HCT116 (cell line): ENCODE measurements at regions not wholly inside any gene's neighbourhood (a gene's known extent, or its start where the extent isn't known, plus 50 kb on each side); places are given as distances from the start of the nearest gene placed in this dataset.

Source experiments
- ATAC-seq: fragments of 200-7000 bp; cut with Tn5 transposase; 2 replicates; pipeline ENCODE4 v1.9.1; 2020; ENCODE audit warnings: mild to moderate bottlenecking, moderate library complexity
- BruUV-seq: library from RNA; stranded (reverse); fragments of 400-500 nt; replicated peaks from 2 replicates; lab custom pipeline; 2021; lab: Mats Ljungman, UMichigan
- CTCF ChIA-PET: fragments of 300-600 bp; sonication (Branson Sonifier 250); formaldehyde crosslinking; loops from one replicate; lab custom pipeline; 2021; ENCODE audit warnings: antibody characterized with exemption; lab: Charles Lee
- POLR2A ChIA-PET: fragments of 300-600, 350-600 bp; sonication (Branson Sonifier 250); formaldehyde crosslinking; loops from one replicate; lab custom pipeline; 2021; ENCODE audit warnings: antibody characterized with exemption; lab: Charles Lee
- RAD21 ChIA-PET, 2 experiments: fragments of 300-600 bp; sonication (Branson Sonifier 250); formaldehyde crosslinking; loops; one replicate each; lab custom pipeline; 2023; ENCODE audit warnings: low total read pairs in 2 of 2; ENCODE audit not compliant: uncharacterized antibody in 2 of 2, unreplicated experiment in 2 of 2, low non-redundant PET in 1 of 2; lab: Charles Lee
- DNase-seq: peaks from one replicate; pipeline ENCODE4 v3.0.0-alpha.2; 2010; ENCODE audit warnings: low read depth, low spot score
- H2AFZ ChIP-seq: fragments of 200-600 bp; shearing (Covaris generic), sonication (generic); 2 replicates; pipeline ENCODE4 v1.6.1; 2017; ENCODE audit warnings: low read depth, mixed run types, mixed read lengths, antibody characterized with exemption, low read length; ENCODE audit not compliant: poor library complexity, severe bottlenecking
- H3K27ac ChIP-seq: 2 replicates; pipeline ENCODE4 v1.5.1; 2012; ENCODE audit warnings: low read depth, low read length
- H3K27me3 ChIP-seq: fragments of 200-600 bp; sonication (generic); 2 replicates; pipeline ENCODE4 v1.6.1; 2016; ENCODE audit warnings: mixed run types, low read length, mixed read lengths; ENCODE audit not compliant: insufficient read depth
- H3K36me3 ChIP-seq, 2 experiments: fragments of 200-500 bp in 1 of 2; fragments of 200-600 bp in 1 of 2; sonication (Bioruptor generic) in 1 of 2; sonication (generic) in 1 of 2; 2 replicates each; pipeline versions ENCODE4 v1.5.1 to v1.6.1; 2014 to 2016; ENCODE audit warnings: low read length in 2 of 2, inconsistent platforms in 1 of 2, mixed read lengths in 1 of 2, mixed run types in 1 of 2; ENCODE audit not compliant: insufficient read depth in 2 of 2, control insufficient read depth in 1 of 2
- H3K4me1 ChIP-seq, 2 experiments: fragments of 200-600 bp in 1 of 2; sonication (generic) in 1 of 2; 2 replicates each; pipeline versions ENCODE4 v1.5.1 to v1.6.1; 2012 to 2017; ENCODE audit warnings: low read length in 2 of 2, inconsistent platforms in 1 of 2, mild to moderate bottlenecking in 1 of 2, mixed read lengths in 1 of 2, mixed run types in 1 of 2, moderate library complexity in 1 of 2; ENCODE audit not compliant: insufficient read depth in 2 of 2, control insufficient read depth in 1 of 2
- H3K4me2 ChIP-seq: fragments of 200-600 bp; sonication (generic); 2 replicates; pipeline ENCODE4 v1.6.1; 2017; ENCODE audit warnings: mixed run types, low read length, mixed read lengths
- H3K4me3 ChIP-seq, 2 experiments: fragments of 200-600 bp in 1 of 2; sonication (generic) in 1 of 2; replicated peaks in 1 of 2; 2 replicates each; pipeline ENCODE4 v1.5.1; 2011 to 2016; ENCODE audit warnings: low read length in 2 of 2, control low read depth in 1 of 2, low read depth in 1 of 2, mild to moderate bottlenecking in 1 of 2, mixed read lengths in 1 of 2, mixed run types in 1 of 2
- H3K79me2 ChIP-seq: fragments of 200-600 bp; sonication (generic); 2 replicates; pipeline ENCODE4 v1.6.1; 2017; ENCODE audit warnings: mild to moderate bottlenecking, mixed run types, low read length, moderate library complexity, mixed read lengths; ENCODE audit not compliant: insufficient read depth
- H3K9ac ChIP-seq: fragments of 200-600 bp; sonication (generic); 2 replicates; pipeline ENCODE4 v1.6.1; 2016; ENCODE audit warnings: low read length, mixed read lengths
- H3K9me2 ChIP-seq: fragments of 200-600 bp; sonication (generic), shearing (Covaris generic); 2 replicates; pipeline ENCODE4 v1.6.1; 2017; ENCODE audit warnings: mixed run types, mild to moderate bottlenecking, moderate library complexity; ENCODE audit not compliant: insufficient read depth
- H3K9me3 ChIP-seq, 2 experiments: fragments of 200-500 bp in 1 of 2; fragments of 200-600 bp in 1 of 2; sonication (Bioruptor generic) in 1 of 2; sonication (generic) in 1 of 2; 2 replicates each; pipeline ENCODE4 v1.6.1; 2014 to 2017; ENCODE audit warnings: low read length in 2 of 2, mixed read lengths in 2 of 2, inconsistent platforms in 1 of 2, low read depth in 1 of 2, mild to moderate bottlenecking in 1 of 2, mixed run types in 1 of 2, moderate library complexity in 1 of 2; ENCODE audit not compliant: control insufficient read depth in 1 of 2, insufficient read depth in 1 of 2
- H4K20me1 ChIP-seq: fragments of 200-600 bp; sonication (generic), shearing (Covaris generic); 2 replicates; pipeline ENCODE4 v1.6.1; 2017; ENCODE audit warnings: mixed run types, mild to moderate bottlenecking, moderate library complexity; ENCODE audit not compliant: insufficient read depth
- CBX3 ChIP-seq: IDR thresholded peaks from 2 replicates; pipeline ENCODE4 v1.6.1; 2012; ENCODE audit warnings: low read depth
- CEBPB ChIP-seq: IDR thresholded peaks from 2 replicates; pipeline ENCODE4 v1.6.1; 2012; ENCODE audit warnings: low read depth
- EGR1 ChIP-seq: IDR thresholded peaks from 2 replicates; pipeline ENCODE4 v1.6.1; 2012; ENCODE audit warnings: low read depth
- ELF1 ChIP-seq: IDR thresholded peaks from 2 replicates; pipeline ENCODE4 v1.6.1; 2012; ENCODE audit warnings: low read depth, borderline replicate concordance
- JUND ChIP-seq: IDR thresholded peaks from 2 replicates; pipeline ENCODE4 v1.6.1; 2012
- MAX ChIP-seq: IDR thresholded peaks from 2 replicates; pipeline ENCODE4 v1.6.1; 2012
- POLR2A ChIP-seq: IDR thresholded peaks from 2 replicates; pipeline ENCODE4 v1.7.0; 2011; ENCODE audit warnings: borderline replicate concordance; ENCODE audit not compliant: insufficient read depth, insufficient read length; ENCODE audit errors: extremely low read depth
- POLR2AphosphoS5 ChIP-seq: IDR thresholded peaks from 2 replicates; pipeline ENCODE4 v1.6.1; 2011; ENCODE audit warnings: mild to moderate bottlenecking, low read depth, low read length, moderate library complexity
- RAD21 ChIP-seq: IDR thresholded peaks from 2 replicates; pipeline ENCODE4 v1.6.1; 2012; ENCODE audit warnings: low read depth, mild to moderate bottlenecking
- REST ChIP-seq: IDR thresholded peaks from 2 replicates; pipeline ENCODE4 v1.6.1; 2012; ENCODE audit warnings: low read depth
- SP1 ChIP-seq: IDR thresholded peaks from 2 replicates; pipeline ENCODE4 v1.6.1; 2012; ENCODE audit warnings: low read depth
- SRF ChIP-seq: IDR thresholded peaks from 2 replicates; pipeline ENCODE4 v1.6.1; 2012; ENCODE audit warnings: low read depth
- TCF7L2 ChIP-seq: IDR thresholded peaks from 2 replicates; pipeline ENCODE4 v1.7.0; 2011; ENCODE audit warnings: borderline replicate concordance, inconsistent platforms; ENCODE audit not compliant: insufficient read depth, insufficient read length; ENCODE audit errors: extremely low read depth
- ZFX ChIP-seq: fragments of 450-650 bp; IDR thresholded peaks from 2 replicates; pipeline ENCODE4 v1.6.1; 2017
- ZNF274 ChIP-seq: fragments of 200-500 bp; sonication (Bioruptor generic); IDR thresholded peaks from 2 replicates; pipeline ENCODE4 v1.6.1; 2014; ENCODE audit warnings: mild to moderate bottlenecking, low read depth, low read length, inconsistent platforms
- intact Hi-C: fragments of 100-400 bp; cut with micrococcal nuclease; formaldehyde crosslinking; loops from 2 replicates; pipeline ENCODE4 v1.10.0; 2022
- TF ChIP-seq, protein P1 (sequence below), 3 experiments: fragments of 200-600 bp in 1 of 3; sonication (generic) in 1 of 3; IDR thresholded peaks in 2 of 3; conservative IDR thresholded peaks in 1 of 3; 2 replicates each; pipeline ENCODE4 v1.5.1; 2012 to 2017; ENCODE audit warnings: low read depth in 2 of 3, low read length in 2 of 3, antibody characterized with exemption in 1 of 3, borderline replicate concordance in 1 of 3, control low read depth in 1 of 3, mild to moderate bottlenecking in 1 of 3, mixed read lengths in 1 of 3, mixed run types in 1 of 3, moderate library complexity in 1 of 3; ENCODE audit not compliant: insufficient read depth in 1 of 3
- TF ChIP-seq, protein P2 (sequence below): IDR thresholded peaks from 2 replicates; pipeline ENCODE4 v1.6.1; 2012

GRCh38 chr10:4125776-4126175 lies 340.8 kb upstream of the KLF6 start:
- no peak overlapping the region for H3K4me3 ChIP-seq
- no peaks in the 10 kb centered on the region for H3K36me3 ChIP-seq
- H3K9me2 ChIP-seq: no peaks in the 10 kb centered on the region
- ChIA-PET CTCF (no interaction called here), RAD21 (no interaction called here), POLR2A (no interaction called here)
- H3K9me3 ChIP-seq: no peaks in the 10 kb centered on the region
- intact Hi-C loops: no loop called here
- BruUV-seq: no TSS peak
- no peaks in the 10 kb centered on the region for H4K20me1 ChIP-seq
- ATAC-seq (no peak), DNase-seq (no peak)
- H3K27me3 ChIP-seq: no peaks in the 10 kb centered on the region
- H3K4me2 ChIP-seq: no peak overlapping the region
- H3K4me1 ChIP-seq: peaks cover 0 to 2% of the 10 kb centered on the region in 2 experiments; a peak in 1 of 4 replicates
- TF ChIP-seq SRF: no peak
- no peak for TF ChIP-seq CEBPB
- TF ChIP-seq, protein P1, sequence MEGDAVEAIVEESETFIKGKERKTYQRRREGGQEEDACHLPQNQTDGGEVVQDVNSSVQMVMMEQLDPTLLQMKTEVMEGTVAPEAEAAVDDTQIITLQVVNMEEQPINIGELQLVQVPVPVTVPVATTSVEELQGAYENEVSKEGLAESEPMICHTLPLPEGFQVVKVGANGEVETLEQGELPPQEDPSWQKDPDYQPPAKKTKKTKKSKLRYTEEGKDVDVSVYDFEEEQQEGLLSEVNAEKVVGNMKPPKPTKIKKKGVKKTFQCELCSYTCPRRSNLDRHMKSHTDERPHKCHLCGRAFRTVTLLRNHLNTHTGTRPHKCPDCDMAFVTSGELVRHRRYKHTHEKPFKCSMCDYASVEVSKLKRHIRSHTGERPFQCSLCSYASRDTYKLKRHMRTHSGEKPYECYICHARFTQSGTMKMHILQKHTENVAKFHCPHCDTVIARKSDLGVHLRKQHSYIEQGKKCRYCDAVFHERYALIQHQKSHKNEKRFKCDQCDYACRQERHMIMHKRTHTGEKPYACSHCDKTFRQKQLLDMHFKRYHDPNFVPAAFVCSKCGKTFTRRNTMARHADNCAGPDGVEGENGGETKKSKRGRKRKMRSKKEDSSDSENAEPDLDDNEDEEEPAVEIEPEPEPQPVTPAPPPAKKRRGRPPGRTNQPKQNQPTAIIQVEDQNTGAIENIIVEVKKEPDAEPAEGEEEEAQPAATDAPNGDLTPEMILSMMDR (IDR thresholded peaks at IDR 0.05 in 2 of 3, conservative IDR thresholded peaks at IDR 0.05 in 1 of 3; ENCODE audit: borderline replicate concordance in 1 of 3, insufficient read depth in 1 of 3, low read depth in 2 of 3, low read length in 2 of 3): no peak
- TF ChIP-seq ZFX: no peak
- no peak for TF ChIP-seq POLR2A
- TF ChIP-seq ELF1: no peak
- TF ChIP-seq POLR2AphosphoS5: no peak
- no peak for TF ChIP-seq TCF7L2
- no peak for TF ChIP-seq REST
- no peak for TF ChIP-seq JUND
- TF ChIP-seq ZNF274: no peak
- TF ChIP-seq SP1: no peak
- no peak for TF ChIP-seq RAD21
- TF ChIP-seq CBX3: no peak
- no peak for TF ChIP-seq EGR1
- no peak for TF ChIP-seq MAX
- TF ChIP-seq, protein P2, sequence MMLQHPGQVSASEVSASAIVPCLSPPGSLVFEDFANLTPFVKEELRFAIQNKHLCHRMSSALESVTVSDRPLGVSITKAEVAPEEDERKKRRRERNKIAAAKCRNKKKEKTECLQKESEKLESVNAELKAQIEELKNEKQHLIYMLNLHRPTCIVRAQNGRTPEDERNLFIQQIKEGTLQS: no peak
- H3K27ac ChIP-seq: no peak overlapping the region
- no peak overlapping the region for H3K9ac ChIP-seq
- no peaks in the 10 kb centered on the region for H3K79me2 ChIP-seq
- H2AFZ ChIP-seq: no peak overlapping the region
